Keratinocyte (primary cell): ENCODE measurements at regions not wholly inside any gene's neighbourhood (a gene's known extent, or its start where the extent isn't known, plus 50 kb on each side); places are given as distances from the start of the nearest gene placed in this dataset.

ENCODE experiments used
- DNase-seq: peaks from one replicate; pipeline ENCODE4 v3.0.0-alpha.2; 2011; ENCODE audit warnings: low read depth, missing footprints, low spot score
- FAIRE-seq: peaks from 2 replicates; lab custom pipeline; 2011; peaks lifted over from hg19 to GRCh38; lab: Jason Lieb, UNC
- H2AFZ ChIP-seq: 2 replicates; pipeline ENCODE4 v1.6.0; 2012; ENCODE audit warnings: low read length, control low read depth, inconsistent platforms; ENCODE audit not compliant: control insufficient read depth
- H3K27ac ChIP-seq: 2 replicates; pipeline ENCODE4 v1.5.1; 2011; ENCODE audit warnings: low read length; ENCODE audit not compliant: control insufficient read depth, insufficient read depth
- H3K27me3 ChIP-seq: 3 replicates; pipeline ENCODE4 v1.6.0; 2011; ENCODE audit warnings: low read length; ENCODE audit not compliant: control insufficient read depth, insufficient read depth; ENCODE audit errors: extremely low read depth
- H3K36me3 ChIP-seq, 2 experiments: 2 replicates in 1 of 2; 3 replicates in 1 of 2; pipeline ENCODE4 v1.5.1; 2011; ENCODE audit warnings: low read length in 2 of 2, mild to moderate bottlenecking in 1 of 2; ENCODE audit not compliant: control insufficient read depth in 2 of 2, insufficient read depth in 2 of 2; ENCODE audit errors: extremely low read depth in 1 of 2
- H3K4me1 ChIP-seq: 3 replicates; pipeline ENCODE4 v1.5.1; 2011; ENCODE audit warnings: low read length; ENCODE audit not compliant: control insufficient read depth, insufficient read depth; ENCODE audit errors: extremely low read depth
- H3K4me2 ChIP-seq: 3 replicates; pipeline ENCODE4 v1.6.0; 2011; ENCODE audit warnings: low read depth, low read length; ENCODE audit not compliant: control insufficient read depth, insufficient read depth; ENCODE audit errors: extremely low read depth
- H3K4me3 ChIP-seq, 3 experiments: fragments of 200-600 bp in 1 of 3; sonication (generic) in 1 of 3; 2 replicates in 2 of 3; 3 replicates in 1 of 3; pipeline ENCODE4 v1.5.1; 2011 to 2016; ENCODE audit warnings: low read length in 3 of 3, mild to moderate bottlenecking in 3 of 3, control low read depth in 2 of 3, inconsistent platforms in 1 of 3, low read depth in 1 of 3, mixed read lengths in 1 of 3, mixed run types in 1 of 3, moderate library complexity in 1 of 3; ENCODE audit not compliant: control insufficient read depth in 2 of 3, insufficient read depth in 2 of 3; ENCODE audit errors: extremely low read depth in 1 of 3
- H3K79me2 ChIP-seq: 2 replicates; pipeline ENCODE4 v1.6.0; 2012; ENCODE audit warnings: low read length; ENCODE audit not compliant: control insufficient read depth, insufficient read depth
- H3K9ac ChIP-seq: 3 replicates; pipeline ENCODE4 v1.6.0; 2011; ENCODE audit warnings: low read length; ENCODE audit not compliant: control insufficient read depth, insufficient read depth; ENCODE audit errors: extremely low read depth
- H3K9me1 ChIP-seq: 3 replicates; pipeline ENCODE4 v1.6.0; 2011; ENCODE audit warnings: low read length; ENCODE audit not compliant: control insufficient read depth, insufficient read depth; ENCODE audit errors: extremely low read depth
- H3K9me3 ChIP-seq: 2 replicates; pipeline ENCODE4 v1.5.1; 2012; ENCODE audit warnings: low read depth, low read length; ENCODE audit not compliant: control insufficient read depth
- H4K20me1 ChIP-seq: 3 replicates; pipeline ENCODE4 v1.6.0; 2011; ENCODE audit warnings: low read length; ENCODE audit not compliant: control insufficient read depth, insufficient read depth; ENCODE audit errors: extremely low read depth
- CTCF ChIP-seq, 3 experiments: IDR thresholded peaks in 1 of 3; conservative IDR thresholded peaks in 1 of 3; optimal IDR thresholded peaks in 1 of 3; 2 replicates in 2 of 3; 3 replicates in 1 of 3; pipeline versions ENCODE3 to v1.5.1; 2011; ENCODE audit warnings: low read length in 3 of 3, mild to moderate bottlenecking in 3 of 3, moderate library complexity in 2 of 3, control low read depth in 1 of 3, inconsistent platforms in 1 of 3; ENCODE audit not compliant: insufficient read depth in 2 of 3; ENCODE audit errors: extremely low read depth in 1 of 3
- EZH2 ChIP-seq: IDR thresholded peaks from one replicate; pipeline ENCODE4 v1.6.1; 2012; ENCODE audit warnings: inconsistent platforms, mild to moderate bottlenecking, low read length, moderate library complexity
- dilution Hi-C: fragments of 300-500 bp; cut with MboI; formaldehyde crosslinking; loops from one replicate; pipeline ENCODE4 v1.7.0; 2020; ENCODE audit warnings: low sequenced_read_pairs; ENCODE audit not compliant: extremely low pct_ligation_motif_present

GRCh38 chr10:128540128-128540762 lies 414.0 kb upstream of the MKI67 start:
- Histone ChIP-seq H3K4me2 (no peak overlapping the region), H3K9me3 (no peaks in the 10 kb centered on the region), H3K27me3 (peaks cover 10% of the 10 kb centered on the region), H3K4me1 (no peaks in the 10 kb centered on the region), H4K20me1 (no peaks in the 10 kb centered on the region), H3K27ac (no peak overlapping the region), H3K79me2 (no peaks in the 10 kb centered on the region), H3K9ac (no peak overlapping the region), H3K36me3 (no peaks in the 10 kb centered on the region), H3K4me3 (no peak overlapping the region), H3K9me1 (no peaks in the 10 kb centered on the region), H2AFZ (no peak overlapping the region)
- dilution Hi-C loops = no loop called here
- TF ChIP-seq EZH2 = no peak
- no peak for TF ChIP-seq CTCF (optimal IDR thresholded peaks at IDR 0.05 in 1 of 3, IDR thresholded peaks at IDR 0.05 in 1 of 3, conservative IDR thresholded peaks at IDR 0.05 in 1 of 3; ENCODE audit: extremely low read depth in 1 of 3, insufficient read depth in 2 of 3, low read length in 3 of 3)
- no peak for FAIRE-seq
- DNase-seq = no peak

GRCh38 chr10:128540781-128541761 lies 414.8 kb upstream of the MKI67 start:
- H3K27me3 ChIP-seq = peaks cover 10% of the 10 kb centered on the region
- no peaks in the 10 kb centered on the region for H3K79me2 ChIP-seq
- TF ChIP-seq CTCF (optimal IDR thresholded peaks at IDR 0.05 in 1 of 3, IDR thresholded peaks at IDR 0.05 in 1 of 3, conservative IDR thresholded peaks at IDR 0.05 in 1 of 3; ENCODE audit: extremely low read depth in 1 of 3, insufficient read depth in 2 of 3, low read length in 3 of 3) (peak in 1 of 3 experiments; percentile 25), EZH2 (no peak)
- H3K4me1 ChIP-seq = no peaks in the 10 kb centered on the region
- H4K20me1 ChIP-seq = no peaks in the 10 kb centered on the region
- no peak overlapping the region for H3K27ac ChIP-seq
- H3K9ac ChIP-seq = no peak overlapping the region
- peaks cover under 1% of the 10 kb centered on the region for H3K9me3 ChIP-seq
- H2AFZ ChIP-seq = no peak overlapping the region
- H3K4me3 ChIP-seq = no peak overlapping the region
- DNase-seq (no peak), FAIRE-seq (no peak)
- dilution Hi-C loops = no loop called here
- H3K36me3 ChIP-seq = no peaks in the 10 kb centered on the region
- H3K4me2 ChIP-seq = no peak overlapping the region
- no peaks in the 10 kb centered on the region for H3K9me1 ChIP-seq
